Mammary epithelial cell (primary cell): ENCODE measurements at regions not wholly inside any gene's neighbourhood (a gene's known extent, or its start where the extent isn't known, plus 50 kb on each side); places are given as distances from the start of the nearest gene placed in this dataset.

Experiments used
- CTCF ChIP-seq, 2 donors: IDR thresholded peaks in 1 of 2; conservative IDR thresholded peaks in 1 of 2; 2 replicates each; pipeline ENCODE4 v1.5.1; 2011 to 2012; ENCODE audit warnings: inconsistent platforms in 2 of 2, low read length in 2 of 2, mild to moderate bottlenecking in 2 of 2, control low read depth in 1 of 2, low read depth in 1 of 2; ENCODE audit not compliant: insufficient read depth in 1 of 2; ENCODE audit errors: extremely low read depth in 1 of 2
- EZH2 ChIP-seq: IDR thresholded peaks from 2 replicates; pipeline ENCODE4 v1.6.1; 2012; ENCODE audit warnings: low read length, inconsistent platforms, borderline replicate concordance

DNA sequence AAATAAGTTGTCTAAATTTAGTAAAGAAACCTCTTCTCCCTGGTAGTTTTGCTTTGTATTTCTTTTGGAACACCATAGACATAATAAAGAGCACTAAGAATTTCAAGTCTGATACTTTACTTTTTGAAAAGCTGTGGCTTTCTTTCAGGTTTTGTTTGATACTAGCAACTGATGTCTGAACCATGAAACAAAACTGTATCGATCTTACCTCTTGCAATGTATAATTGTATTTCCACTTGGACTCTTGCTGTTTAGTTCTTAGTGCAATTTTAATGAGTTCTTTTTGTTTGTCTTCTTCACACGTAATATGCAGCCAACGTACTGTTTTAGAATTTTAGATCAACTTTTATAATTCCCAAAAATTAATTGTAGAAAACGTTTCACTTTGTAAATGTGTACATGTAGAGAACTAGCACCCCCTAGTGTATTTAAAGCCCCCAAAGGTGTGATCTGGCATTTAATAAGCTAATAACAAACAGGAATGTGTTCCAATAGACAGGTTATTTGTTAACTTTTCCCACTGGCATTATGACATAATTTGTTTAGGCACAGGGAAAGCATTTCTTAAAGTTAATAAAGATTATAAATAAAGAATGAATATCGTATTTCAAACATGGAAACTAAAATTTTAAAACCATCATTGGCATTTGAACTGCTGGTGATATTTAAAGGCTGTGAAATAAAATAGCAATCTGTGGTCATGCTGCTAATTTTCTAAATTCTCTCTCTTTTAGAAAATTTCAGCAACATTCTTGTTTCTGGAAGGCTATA, 289.1 kb upstream of the DNAJC19 start:
- TF ChIP-seq CTCF (conservative IDR thresholded peaks at IDR 0.05 in 1 of 2, IDR thresholded peaks at IDR 0.05 in 1 of 2; ENCODE audit: extremely low read depth in 1 of 2, insufficient read depth in 1 of 2, low read depth in 1 of 2, low read length in 2 of 2) (peak; percentile 18 to 19), EZH2 (no peak)
